NCI-H1092 treated with DMSO at 0.1 percent for 48 hours (cell line): ENCODE measurements at regions not wholly inside any gene's neighbourhood (a gene's known extent, or its start where the extent isn't known, plus 50 kb on each side); places are given as distances from the start of the nearest gene placed in this dataset.
A peak's percentile ranks its signal among the peaks of the same experiment; 100 is the strongest.

ENCODE experiments used
- DNase-seq: peaks from one replicate; lab custom pipeline; 2025; lab: John Stamatoyannopoulos, UW

DNA sequence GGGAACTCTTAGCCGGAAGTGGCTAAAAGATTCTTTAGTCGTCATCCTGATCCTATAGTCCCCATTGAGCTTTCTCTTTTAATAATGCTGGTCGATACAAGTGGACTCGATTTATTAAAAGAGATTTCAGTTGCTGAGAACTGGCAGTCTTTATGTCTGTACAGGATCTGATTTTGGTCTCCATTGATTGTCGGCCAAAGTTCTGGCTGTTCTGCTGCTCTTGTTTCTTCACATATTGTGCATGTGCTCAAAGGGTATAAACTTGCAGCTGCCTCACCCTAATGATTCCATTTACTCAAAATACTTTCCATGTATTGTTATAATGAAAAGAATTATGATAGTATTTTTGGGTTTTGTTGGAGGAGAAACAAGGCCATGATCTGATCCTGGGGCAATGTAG lies 100.7 kb upstream of the CTTNBP2 start:
- no peak for DNase-seq

DNA sequence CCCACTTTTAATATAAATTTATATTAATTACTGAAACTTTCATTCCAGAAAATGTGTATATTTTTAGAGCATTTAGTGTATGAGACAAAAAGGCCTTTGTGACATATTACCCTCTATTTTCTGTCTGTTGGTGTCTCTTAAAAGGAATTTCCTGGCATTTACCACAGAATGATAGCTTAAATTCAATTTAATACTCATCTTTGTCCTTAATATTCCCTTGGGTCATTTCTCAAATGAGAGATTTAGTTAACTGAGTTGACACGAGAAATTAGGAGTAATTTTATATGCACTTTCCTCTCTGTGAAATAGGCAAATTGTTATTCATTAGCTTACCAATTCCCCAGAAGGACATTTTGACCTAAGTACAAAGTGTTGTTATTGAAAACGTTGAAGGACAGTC lies 101.7 kb upstream of the CTTNBP2 start:
- DNase-seq, result no peak

DNA sequence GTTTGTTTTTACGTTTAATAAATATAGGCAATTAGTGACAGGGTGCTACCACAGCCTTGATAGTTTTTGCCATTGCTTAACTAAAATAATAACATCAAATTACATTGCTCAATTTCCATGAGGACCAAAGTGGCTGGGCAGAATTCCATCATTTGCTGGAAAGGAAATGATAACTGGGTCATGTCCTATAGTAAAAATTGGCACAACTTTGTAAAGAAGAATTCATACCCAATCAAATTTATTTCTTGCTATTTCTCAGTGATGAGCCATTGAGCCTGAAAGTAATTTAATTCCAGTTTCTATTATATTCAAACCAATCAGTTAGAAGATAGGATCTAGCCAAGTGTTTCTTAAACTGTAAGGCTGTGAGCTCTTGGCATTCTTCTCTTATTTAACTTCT lies 102.2 kb upstream of the CTTNBP2 start:
- no peak for DNase-seq

- DNase-seq, result no peak
Measured at GRCh38 chr7:117979954-117980497, 106.8 kb upstream of the CTTNBP2 start.

GRCh38 chr7:117982071-117983055 lies 109.1 kb upstream of the CTTNBP2 start:
- DNase-seq, result no peak

DNA sequence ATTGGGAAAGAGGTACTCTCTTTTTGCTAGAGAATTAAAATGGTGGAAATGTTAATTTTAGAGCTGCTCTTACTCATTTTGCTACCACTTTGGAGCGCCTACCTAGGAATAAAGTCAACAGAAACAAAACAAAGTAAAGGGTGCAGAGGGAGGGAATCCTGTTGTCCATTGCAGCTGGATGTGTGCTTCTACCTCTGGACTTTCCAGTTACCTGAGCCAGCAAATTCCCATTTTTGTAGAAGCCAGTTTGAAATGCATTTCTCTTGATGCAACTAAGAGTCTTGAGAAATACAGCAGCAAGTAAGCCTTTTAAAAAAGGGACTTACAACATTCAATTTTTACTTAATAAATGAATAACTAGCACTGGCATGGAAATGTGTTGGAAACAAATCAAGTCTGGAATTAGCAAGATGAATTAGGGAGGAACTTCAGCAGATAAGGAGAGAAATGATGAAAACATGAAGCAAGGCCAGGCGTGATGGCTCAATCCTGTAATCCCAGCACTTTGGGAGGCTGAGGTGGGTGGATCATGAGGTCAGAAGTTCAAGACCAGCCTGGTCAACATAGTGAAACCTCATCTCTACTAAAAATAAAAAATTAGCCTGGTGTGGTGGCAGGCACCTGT lies 113.5 kb upstream of the CTTNBP2 start:
- DNase-seq, result no peak

DNA sequence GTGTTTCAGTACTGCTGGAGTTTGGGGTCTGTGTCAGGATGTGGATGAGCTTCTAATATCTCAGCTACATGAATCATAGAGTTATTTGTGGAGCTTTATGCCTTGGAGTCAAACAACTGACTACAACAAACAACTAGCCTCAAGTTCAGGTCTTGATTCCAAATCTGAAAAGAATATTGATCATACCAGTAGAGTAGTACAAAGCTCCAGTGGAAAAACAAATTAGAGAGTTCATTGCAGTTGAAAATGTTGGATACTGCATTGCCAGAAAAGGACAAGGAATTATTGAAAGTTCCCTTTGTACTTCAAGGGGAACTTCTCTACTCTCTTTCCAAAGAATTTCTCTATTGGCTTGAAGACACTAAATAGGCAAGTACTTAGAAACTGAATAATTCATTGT lies 117.6 kb upstream of the CTTNBP2 start:
- DNase-seq, result no peak

- DNase-seq, result no peak
Measured at GRCh38 chr7:117992635-117993376, 119.6 kb upstream of the CTTNBP2 start.

- peak; percentile 31 for DNase-seq
Measured at GRCh38 chr7:117993377-117994003, 120.2 kb upstream of the CTTNBP2 start.

DNA sequence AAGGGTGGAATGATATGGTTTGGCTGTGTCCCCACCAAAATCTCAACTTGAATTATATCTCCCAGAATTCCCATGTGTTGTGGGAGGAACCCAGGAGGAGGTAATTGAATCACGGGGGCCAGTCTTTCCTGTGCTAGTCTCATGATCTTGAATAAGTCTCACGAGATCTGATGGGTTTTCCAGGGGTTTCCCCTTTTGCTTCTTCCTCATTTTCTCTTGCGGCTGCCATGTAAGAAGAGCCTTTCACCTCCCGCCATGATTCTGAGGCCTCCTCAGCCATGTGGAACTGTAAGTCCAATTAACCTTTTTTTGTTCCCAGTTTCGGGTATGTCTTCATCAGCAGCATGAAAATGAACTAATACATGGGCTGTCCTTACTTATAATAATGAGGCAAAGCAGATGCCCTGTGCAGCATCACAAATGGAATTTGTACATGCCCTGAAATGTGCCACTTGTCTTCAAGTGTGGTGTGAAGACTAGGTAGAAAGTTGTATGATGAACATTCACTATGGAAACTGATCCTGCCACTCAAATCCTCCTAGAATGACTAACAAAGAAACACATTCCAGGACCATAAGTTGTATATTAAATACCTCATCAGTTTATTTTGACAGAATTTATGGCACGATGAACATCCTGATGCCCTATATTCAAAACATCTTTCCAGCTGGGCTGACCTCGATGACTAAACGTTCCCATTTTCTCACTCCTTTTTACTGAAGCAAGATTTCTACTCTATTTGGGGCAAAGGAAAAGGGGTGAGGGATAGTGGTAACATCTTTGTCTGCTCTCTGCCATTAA lies 122.8 kb upstream of the CTTNBP2 start:
- no peak for DNase-seq

- no peak for DNase-seq
Measured at GRCh38 chr7:117997862-117998825, 124.9 kb upstream of the CTTNBP2 start.

DNA sequence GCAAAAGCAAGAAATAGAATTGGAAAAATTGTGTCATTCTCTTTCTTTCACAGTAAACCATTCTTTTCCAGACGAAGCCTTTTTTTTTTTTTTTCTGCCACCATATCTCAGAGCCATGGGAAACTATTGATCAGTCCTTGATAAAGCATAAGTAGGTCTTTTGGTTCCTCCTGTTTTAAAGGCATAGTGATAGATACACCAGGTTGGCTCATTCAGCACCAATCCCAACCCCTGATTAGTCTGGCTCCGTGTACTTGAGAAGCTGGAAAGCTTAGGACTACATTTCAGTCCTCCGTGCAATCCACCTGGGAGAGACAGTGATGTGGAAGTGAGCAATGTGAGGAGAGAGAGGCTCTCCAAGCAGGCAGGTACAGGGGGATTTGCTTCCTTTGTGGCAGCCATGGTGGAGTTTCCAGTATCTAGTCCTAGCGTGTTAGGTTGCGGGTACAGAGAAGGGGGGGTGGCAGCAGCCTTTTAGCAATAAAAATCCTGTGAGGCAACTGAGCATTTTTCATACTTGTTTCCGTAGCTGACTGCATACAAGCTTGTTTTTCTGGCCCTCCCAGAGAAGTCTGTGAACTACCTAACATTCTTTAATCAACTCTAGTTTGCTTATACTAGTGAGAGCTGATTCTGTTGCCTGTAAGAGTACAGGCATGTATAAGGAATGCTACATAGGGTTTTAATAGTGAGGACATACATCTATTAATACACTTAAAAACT lies 127.4 kb upstream of the CTTNBP2 start:
- no peak for DNase-seq

DNA sequence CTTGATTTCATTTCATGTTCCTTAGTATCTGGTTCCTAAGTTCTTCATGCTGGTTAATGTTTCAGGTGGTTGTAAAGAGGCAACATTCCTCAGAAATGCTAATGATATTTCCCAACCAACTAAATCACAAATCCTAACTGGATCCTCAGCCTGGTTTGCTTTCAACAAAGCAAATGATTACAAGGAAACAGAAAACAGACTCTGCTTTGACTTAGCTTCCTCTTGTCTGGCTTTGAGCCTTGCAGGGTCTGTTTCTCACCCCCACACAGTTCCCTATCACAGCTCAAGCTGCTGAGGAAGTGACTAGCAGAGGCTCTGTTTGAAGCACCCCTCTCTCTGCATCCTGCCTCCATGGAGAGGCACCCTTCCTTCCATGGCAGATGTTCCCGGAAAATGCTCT lies 130.2 kb upstream of the CTTNBP2 start:
- no peak for DNase-seq

DNA sequence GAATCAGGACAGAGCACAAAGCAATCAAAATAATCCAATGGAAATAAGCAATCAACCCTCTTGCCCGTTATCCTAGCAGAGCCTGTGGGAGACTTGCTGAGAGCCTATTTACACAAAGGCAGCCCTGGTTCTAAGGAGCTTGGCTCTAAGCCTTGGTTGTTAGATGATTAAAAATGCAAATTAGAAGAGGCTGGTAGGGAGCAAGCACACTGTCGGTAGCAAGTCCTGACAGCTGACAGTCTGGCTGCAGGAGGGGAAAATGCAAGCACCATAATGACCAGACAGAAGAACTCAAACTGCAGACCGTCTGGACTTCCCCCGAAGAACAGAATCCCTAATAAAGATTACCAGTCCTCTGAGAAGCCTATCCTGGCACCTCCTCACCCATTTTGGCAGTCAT lies 131.8 kb upstream of the CTTNBP2 start:
- no peak for DNase-seq

DNA sequence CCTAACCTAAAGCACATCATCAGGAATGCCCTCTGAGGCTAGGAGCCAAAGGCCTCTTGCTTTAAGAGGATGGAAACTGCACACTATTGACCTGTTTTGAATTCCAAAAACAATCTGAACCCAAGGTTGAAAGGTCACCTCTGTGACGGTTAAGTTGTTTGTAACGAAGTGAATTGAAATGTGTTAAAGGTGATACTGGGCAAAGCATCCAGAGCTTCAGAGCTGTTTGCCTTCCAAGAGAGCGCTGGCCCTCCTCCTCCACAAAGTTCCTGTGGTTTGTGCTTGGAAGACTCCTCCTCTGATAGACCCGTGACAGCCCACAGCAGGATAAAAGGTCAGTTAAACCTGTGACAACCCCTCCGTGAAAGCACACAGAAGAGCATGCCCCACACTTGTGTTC lies 133.7 kb upstream of the CTTNBP2 start:
- DNase-seq, result no peak

GRCh38 chr7:118009419-118009818 lies 136.2 kb upstream of the CTTNBP2 start:
- no peak for DNase-seq

DNA sequence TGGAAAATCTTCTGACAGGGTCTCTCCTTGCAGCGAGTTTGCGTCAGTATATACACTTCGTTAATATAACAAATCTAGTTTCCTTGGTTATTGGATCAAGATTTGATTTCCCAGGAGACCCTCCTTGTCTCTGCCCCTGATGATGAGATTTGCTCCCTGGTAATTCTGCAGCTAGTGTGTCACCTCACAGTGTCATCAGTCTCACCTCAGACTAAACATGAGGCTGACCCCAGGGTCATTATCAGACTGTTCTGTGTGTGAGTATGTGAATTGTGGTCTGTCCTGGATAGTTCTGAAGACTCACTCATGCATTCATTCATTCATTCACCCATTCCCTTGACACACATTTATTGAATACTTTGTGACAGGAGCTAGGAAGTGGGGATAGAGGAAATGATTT lies 138.4 kb upstream of the CTTNBP2 start:
- no peak for DNase-seq

- no peak for DNase-seq
Measured at GRCh38 chr7:118013252-118014010, 140.2 kb upstream of the CTTNBP2 start.
